WI38 (cell line): ENCODE measurements at regions not wholly inside any gene's neighbourhood (a gene's known extent, or its start where the extent isn't known, plus 50 kb on each side); places are given as distances from the start of the nearest gene placed in this dataset.

Experiments used
- H3K4me3 ChIP-seq: 2 replicates; pipeline ENCODE4 v1.5.1; 2011; ENCODE audit warnings: low read depth, mild to moderate bottlenecking, control low read depth, low read length
- TF ChIP-seq, protein P1 (sequence below): IDR thresholded peaks from 2 replicates; pipeline ENCODE4 v1.5.1; 2012; ENCODE audit warnings: low read depth, mild to moderate bottlenecking, control low read depth, low read length

DNA sequence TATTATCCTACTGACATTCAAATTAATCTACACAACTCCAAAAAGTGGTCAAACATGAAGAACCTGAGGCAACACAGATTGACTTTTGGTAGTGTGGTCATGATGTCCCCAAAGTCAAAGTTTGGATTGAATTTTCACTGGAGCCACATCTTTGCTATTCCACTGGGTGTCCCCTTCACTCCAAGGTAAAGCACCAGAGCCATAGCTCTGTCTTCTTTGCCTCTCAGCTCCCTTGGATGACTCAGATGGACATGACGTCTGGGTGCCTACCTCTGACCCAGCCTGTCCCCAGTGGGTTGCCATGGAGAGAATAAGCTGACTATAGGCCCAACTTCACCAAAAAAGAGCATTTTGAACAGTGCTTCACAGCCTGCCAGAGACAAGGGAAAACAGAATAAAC lies 57.4 kb upstream of the ARHGAP42 start:
- H3K4me3 ChIP-seq = no peak overlapping the region
- TF ChIP-seq, protein P1, sequence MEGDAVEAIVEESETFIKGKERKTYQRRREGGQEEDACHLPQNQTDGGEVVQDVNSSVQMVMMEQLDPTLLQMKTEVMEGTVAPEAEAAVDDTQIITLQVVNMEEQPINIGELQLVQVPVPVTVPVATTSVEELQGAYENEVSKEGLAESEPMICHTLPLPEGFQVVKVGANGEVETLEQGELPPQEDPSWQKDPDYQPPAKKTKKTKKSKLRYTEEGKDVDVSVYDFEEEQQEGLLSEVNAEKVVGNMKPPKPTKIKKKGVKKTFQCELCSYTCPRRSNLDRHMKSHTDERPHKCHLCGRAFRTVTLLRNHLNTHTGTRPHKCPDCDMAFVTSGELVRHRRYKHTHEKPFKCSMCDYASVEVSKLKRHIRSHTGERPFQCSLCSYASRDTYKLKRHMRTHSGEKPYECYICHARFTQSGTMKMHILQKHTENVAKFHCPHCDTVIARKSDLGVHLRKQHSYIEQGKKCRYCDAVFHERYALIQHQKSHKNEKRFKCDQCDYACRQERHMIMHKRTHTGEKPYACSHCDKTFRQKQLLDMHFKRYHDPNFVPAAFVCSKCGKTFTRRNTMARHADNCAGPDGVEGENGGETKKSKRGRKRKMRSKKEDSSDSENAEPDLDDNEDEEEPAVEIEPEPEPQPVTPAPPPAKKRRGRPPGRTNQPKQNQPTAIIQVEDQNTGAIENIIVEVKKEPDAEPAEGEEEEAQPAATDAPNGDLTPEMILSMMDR = no peak

GRCh38 chr11:100630898-100631297 lies 56.2 kb upstream of the ARHGAP42 start:
- TF ChIP-seq, protein P1 = no peak
- no peak overlapping the region for H3K4me3 ChIP-seq

DNA sequence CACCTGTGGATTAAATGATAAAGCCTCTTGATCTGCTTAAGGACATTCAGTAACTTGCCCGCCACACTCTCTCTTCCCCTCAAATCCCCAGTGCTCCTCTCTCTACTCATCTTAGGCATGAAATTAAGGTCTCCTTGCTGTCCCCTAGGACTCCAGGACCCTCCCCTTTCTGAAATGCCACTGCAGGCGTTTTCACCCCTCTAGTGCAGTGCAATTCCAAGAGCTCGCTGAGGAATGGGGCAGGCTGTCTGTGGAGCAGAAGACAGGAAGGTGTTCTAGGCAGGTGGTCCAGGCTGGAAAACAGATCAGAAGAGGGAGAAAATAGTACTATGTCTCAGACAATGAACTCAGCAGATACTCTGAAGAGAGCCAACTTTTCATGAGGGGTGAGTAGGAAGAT lies 55.8 kb upstream of the ARHGAP42 start:
- TF ChIP-seq, protein P1 = no peak
- H3K4me3 ChIP-seq = no peak overlapping the region

DNA sequence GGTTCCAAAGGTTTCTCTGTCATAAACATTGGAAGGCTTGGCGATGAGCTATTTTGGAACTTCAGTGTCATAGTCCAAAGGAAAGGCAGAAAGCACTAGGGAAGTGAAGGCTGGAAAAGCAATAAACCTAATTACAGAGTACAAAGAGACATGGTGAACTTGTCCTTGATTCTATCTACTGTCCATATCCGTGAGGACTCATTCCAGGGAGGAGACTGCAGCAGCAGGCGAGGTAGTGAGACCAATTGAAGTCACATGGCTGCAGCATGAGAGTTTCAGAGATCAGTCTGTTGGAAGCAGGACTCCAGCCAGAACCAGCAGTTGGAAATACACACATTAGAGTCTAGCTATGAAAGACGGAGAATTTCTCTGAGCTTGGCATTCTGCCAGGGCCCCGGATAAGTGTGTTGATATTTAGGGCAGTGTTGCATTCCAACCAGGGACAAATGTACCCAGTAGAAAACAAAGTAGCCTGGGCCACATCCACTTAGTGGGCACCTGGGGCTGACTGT lies 54.1 kb upstream of the ARHGAP42 start:
- no peak overlapping the region for H3K4me3 ChIP-seq
- TF ChIP-seq, protein P1 = no peak

- no peak overlapping the region for H3K4me3 ChIP-seq
- TF ChIP-seq, protein P1 = no peak
Observed at GRCh38 chr11:100635194-100635593, 51.9 kb upstream of the ARHGAP42 start.

DNA sequence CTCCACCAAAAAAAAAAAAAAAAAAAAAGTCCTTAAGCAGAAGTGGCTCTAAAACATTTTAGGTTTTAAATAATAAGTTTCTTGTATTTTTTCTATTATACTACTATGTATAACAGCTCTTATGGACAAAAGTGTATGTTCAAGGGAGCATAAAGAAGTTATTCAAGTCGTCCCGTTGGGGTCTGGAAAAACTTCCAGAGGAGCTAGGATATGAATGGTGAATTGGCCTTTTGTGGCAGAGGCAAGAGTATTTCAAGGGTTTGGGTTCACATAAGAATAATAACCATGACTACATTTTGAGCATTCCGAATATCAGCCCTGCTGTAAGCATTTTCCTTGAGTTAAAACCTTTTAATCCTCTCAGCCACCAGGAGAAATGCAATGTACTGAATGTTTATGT lies 50.6 kb upstream of the ARHGAP42 start:
- TF ChIP-seq, protein P1 = no peak
- H3K4me3 ChIP-seq = no peak overlapping the region
